Lower leg skin (tissue), 4 donors: ENCODE measurements at regions not wholly inside any gene's neighbourhood (a gene's known extent, or its start where the extent isn't known, plus 50 kb on each side); places are given as distances from the start of the nearest gene placed in this dataset.

Experiments used
- DNase-seq, 2 donors: peaks; one replicate each; pipeline ENCODE4 v3.0.0-alpha.2; 2019; ENCODE audit warnings: low spot score in 2 of 2
- H3K4me3 ChIP-seq: fragments of 200-600 bp; sonication (generic); 2 replicates; pipeline ENCODE4 v1.5.1; 2017; ENCODE audit warnings: mild to moderate bottlenecking, low read depth; ENCODE audit not compliant: poor library complexity, severe bottlenecking
- POLR2A ChIP-seq, 2 donors: fragments of 450-650 bp; IDR thresholded peaks; one replicate each; pipeline ENCODE4 v1.6.1; 2016 to 2017; ENCODE audit warnings: antibody characterized with exemption in 2 of 2, mild to moderate bottlenecking in 1 of 2, moderate library complexity in 1 of 2
- WGBS, 2 donors: methylation state at CpG; one replicate each; pipeline ENCODE4 v1.1.5; 2018; 5-methylcytosine and 5-hydroxymethylcytosine counted together
- intact Hi-C: fragments of 100-400 bp; cut with DNase I; formaldehyde crosslinking; loops from one replicate; pipeline ENCODE4 v1.15.0; 2023; ENCODE audit warnings: low total_unique reads
- TF ChIP-seq, protein P1 (sequence below), 3 donors: fragments of 450-650 bp; IDR thresholded peaks; one replicate each; pipeline ENCODE4 v1.5.1; 2016; ENCODE audit warnings: antibody characterized with exemption in 3 of 3, mild to moderate bottlenecking in 3 of 3, moderate library complexity in 2 of 3

DNA sequence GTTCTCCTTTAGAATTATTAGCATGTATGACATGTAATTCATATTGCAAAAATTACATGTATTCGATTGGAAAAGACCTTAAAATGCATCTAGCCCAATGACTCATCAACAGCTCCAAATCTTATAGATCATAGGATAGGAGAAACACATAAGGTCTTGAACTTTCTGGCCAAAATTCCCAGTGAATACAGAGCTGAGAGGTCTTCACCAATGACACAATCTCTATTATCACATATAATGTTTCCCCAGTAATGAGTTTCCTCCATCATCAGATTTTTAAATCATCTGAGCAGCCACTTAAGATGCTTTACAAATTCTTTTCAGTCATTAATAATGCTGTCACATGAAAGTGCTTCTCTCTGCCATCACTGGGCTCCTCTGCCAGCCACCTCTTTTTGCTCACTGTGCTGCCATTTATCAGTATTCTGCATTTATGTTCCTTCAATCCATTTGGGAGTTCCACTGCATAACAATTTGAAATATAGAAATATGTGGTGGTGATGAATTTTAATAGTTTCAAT is 804.9 kb downstream of the SUCLG1 start:
- no peak for TF ChIP-seq POLR2A (IDR thresholded peaks at IDR 0.05)
- TF ChIP-seq, protein P1, sequence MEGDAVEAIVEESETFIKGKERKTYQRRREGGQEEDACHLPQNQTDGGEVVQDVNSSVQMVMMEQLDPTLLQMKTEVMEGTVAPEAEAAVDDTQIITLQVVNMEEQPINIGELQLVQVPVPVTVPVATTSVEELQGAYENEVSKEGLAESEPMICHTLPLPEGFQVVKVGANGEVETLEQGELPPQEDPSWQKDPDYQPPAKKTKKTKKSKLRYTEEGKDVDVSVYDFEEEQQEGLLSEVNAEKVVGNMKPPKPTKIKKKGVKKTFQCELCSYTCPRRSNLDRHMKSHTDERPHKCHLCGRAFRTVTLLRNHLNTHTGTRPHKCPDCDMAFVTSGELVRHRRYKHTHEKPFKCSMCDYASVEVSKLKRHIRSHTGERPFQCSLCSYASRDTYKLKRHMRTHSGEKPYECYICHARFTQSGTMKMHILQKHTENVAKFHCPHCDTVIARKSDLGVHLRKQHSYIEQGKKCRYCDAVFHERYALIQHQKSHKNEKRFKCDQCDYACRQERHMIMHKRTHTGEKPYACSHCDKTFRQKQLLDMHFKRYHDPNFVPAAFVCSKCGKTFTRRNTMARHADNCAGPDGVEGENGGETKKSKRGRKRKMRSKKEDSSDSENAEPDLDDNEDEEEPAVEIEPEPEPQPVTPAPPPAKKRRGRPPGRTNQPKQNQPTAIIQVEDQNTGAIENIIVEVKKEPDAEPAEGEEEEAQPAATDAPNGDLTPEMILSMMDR (IDR thresholded peaks at IDR 0.05): no peak
- no peak for DNase-seq
- intact Hi-C loops: no loop called here
- WGBS, 2 donors: 63 to 72% methylated on average over 1 of the region's 1 CpG
- no peak overlapping the region for H3K4me3 ChIP-seq

DNA sequence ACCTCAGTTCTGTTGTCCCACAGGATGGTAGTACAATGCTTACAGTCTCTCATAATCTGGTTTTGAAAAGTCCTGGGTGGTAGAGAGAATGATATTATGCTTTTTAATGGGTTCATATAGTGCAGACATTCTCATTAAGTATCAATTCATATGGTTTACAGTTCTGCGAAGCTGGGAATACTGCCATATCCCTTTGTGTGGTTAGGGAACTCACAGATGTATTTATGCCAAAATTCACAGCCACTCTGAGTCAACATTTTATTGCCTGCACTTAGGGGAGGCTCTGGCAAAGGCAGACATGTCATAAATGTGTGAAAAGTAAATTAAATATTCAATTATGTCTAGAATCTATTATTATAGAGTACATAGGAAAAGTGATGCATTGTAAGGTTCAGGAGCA is 808.2 kb downstream of the SUCLG1 start:
- TF ChIP-seq, protein P1 (IDR thresholded peaks at IDR 0.05): no peak
- TF ChIP-seq POLR2A (IDR thresholded peaks at IDR 0.05): no peak
- DNase-seq: no peak
- intact Hi-C loops: no loop called here
- H3K4me3 ChIP-seq: no peak overlapping the region
- WGBS, 2 donors: 42 to 52% methylated on average over 1 of the region's 1 CpG

DNA sequence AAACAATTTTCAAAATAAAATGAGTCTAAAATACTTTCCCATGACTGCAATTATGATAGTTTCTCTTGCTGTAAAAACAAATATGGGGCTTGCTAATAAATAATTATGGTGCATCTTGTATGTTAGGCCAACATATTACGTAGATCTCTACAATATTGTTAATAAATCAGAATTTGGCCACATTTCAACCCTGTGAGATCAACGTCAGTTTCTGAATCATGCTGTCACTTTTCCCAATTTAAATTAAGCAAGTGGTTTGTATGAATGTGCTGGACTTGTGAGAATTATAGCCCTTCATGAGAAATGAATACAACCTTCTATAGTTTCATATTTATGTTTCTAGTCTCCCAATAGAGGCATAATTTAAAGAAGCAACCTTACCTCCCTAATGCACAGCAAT is 808.9 kb downstream of the SUCLG1 start:
- TF ChIP-seq, protein P1 (IDR thresholded peaks at IDR 0.05): no peak
- TF ChIP-seq POLR2A (IDR thresholded peaks at IDR 0.05): no peak
- WGBS, 2 donors: 32 to 33% methylated on average over 2 of the region's 2 CpGs
- DNase-seq: no peak
- intact Hi-C loops: no loop called here
- no peak overlapping the region for H3K4me3 ChIP-seq

DNA sequence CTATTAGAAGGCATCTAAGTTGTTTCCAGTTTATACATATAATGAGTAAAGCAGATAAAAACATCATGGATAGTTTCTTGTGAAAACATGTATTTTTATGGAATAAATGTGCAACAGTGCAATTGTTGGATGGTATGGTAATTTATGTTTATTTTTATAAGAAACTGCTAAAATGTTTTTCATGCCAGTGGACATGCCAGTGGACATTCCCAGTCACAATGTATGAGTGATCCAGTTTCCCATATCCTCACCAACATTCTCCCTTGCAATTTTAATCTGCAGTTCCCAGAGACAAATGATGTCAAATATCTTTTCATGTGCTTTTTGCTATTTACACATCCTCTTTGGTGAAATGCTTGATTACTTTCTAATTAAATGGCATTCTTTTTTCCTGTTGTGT is 818.6 kb downstream of the SUCLG1 start:
- TF ChIP-seq POLR2A (IDR thresholded peaks at IDR 0.05): no peak
- TF ChIP-seq, protein P1 (IDR thresholded peaks at IDR 0.05): no peak
- no peak for DNase-seq
- H3K4me3 ChIP-seq: no peak overlapping the region
- intact Hi-C loops: no loop called here

DNA sequence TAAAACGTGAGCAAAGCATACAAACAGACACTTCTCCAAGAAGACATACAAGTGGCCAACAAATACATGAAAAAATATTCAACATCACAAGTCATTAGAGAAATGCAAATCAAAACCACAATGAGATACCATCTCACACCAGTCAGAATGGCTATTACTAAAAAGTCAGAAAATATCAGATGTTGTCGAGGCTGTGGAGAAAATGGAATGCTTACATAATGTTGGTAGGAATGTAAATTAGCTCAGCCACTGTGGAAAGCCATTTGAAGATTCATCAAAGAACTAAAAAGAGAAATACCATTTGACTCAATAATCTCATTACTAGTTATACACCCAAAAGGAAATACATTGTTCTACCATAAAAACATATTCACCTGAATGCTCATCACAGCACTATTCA is 825.7 kb downstream of the SUCLG1 start:
- TF ChIP-seq POLR2A (IDR thresholded peaks at IDR 0.05): no peak
- TF ChIP-seq, protein P1 (IDR thresholded peaks at IDR 0.05): no peak
- WGBS, 2 donors: 48 to 67% methylated on average over 2 of the region's 2 CpGs
- intact Hi-C loops: no loop called here
- H3K4me3 ChIP-seq: no peak overlapping the region
- DNase-seq: no peak

DNA sequence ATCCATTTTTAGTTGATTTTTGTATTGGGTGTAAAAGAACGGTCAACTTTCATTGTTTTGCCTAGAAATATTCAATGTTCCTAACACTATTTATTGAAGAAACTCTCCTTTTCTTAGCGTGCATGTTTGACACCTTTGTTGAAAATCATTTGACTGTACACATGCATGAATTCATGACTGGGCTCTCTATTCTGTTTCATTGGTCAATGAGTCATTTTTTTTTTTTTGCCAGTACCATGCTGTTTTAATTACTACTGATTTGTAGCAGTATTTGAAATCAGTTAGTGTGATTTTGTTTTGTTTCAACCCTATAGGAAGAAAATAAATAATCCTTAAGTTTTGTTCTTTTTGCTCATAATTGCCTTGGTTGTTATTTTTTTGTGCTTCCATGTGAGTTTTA is 828.7 kb downstream of the SUCLG1 start:
- WGBS, 2 donors: 70 to 83% methylated on average over 2 of the region's 2 CpGs
- no peak overlapping the region for H3K4me3 ChIP-seq
- DNase-seq: no peak
- TF ChIP-seq POLR2A (IDR thresholded peaks at IDR 0.05): no peak
- TF ChIP-seq, protein P1 (IDR thresholded peaks at IDR 0.05): no peak
- intact Hi-C loops: no loop called here
